NCI-H345 (cell line): ENCODE measurements at regions not wholly inside any gene's neighbourhood (a gene's known extent, or its start where the extent isn't known, plus 50 kb on each side); places are given as distances from the start of the nearest gene placed in this dataset.

ENCODE experiments used
- DNase-seq: peaks from one replicate; lab custom pipeline; 2025; lab: John Stamatoyannopoulos, UW

GRCh38 chr3:44021651-44022594 lies 219.8 kb upstream of the TOPAZ1 start:
- no peak for DNase-seq

DNA sequence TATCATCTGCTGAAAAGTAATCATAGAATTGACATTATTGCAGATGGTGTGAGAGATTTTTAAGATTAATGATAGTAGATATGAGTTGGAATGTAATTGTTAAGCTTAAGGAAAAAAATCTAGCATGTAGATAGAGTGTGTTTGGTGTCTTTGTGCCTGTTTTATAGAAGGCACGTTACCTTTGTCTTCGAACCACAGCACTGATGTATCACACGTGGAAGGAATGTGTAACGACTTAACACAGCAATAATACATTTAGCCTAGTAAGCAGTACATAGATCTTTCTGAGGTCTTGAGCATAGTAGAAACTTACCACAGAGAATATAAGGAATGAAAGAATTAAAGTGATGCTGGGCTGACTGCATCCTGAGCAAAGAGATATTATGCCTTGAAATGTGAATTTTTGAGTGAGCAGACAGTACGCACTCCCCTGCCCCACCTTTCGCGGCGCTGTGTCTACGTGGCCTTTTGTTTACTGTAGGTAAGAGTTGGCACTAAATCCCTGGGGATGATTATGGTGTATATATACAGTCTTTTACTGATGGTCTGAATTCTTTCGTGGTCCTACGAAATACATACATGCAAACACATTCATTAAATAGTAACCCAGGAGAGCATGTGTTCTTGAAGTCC lies 217.6 kb upstream of the TOPAZ1 start:
- DNase-seq = no peak

- no peak for DNase-seq
Measured at GRCh38 chr3:44026220-44026865, 215.3 kb upstream of the TOPAZ1 start.

DNA sequence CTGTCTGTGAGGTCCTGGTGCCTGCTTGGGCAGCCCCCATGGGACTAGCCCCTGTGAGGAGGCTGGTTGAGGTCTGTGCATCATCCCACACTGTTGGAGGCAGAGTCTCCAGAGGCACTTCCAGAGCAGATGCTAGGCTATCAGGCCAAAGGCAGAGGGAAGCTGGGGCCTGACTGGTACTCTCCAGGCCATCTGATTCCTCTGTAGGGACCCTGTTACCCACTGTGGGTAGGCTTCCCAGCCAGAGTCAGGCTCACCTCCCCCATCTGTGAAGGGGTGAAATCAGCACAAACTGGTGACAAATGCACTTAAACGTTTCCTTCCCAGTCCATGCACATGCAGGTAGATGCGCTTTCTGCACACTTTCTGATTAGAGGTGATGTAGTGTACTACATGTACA lies 212.6 kb upstream of the TOPAZ1 start:
- DNase-seq = no peak

DNA sequence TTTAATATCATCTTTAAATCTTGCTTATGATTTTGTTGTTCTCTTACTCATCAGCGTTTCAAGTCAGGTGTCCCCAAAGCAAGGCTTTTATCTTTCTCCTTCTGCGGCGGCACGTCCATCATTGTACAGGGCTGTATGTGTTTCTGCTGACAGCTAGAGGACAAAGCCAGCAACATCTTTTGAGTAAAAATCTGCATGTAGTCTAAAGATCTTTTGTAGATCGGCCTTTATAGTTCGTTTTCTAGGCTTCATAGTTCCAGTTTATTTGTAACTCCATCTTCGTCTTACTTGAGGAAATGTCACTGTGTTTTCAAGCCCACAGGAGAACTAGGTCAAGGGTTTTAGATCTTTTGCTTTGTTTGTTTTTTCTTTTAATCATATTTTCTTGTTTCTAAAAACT lies 211.4 kb upstream of the TOPAZ1 start:
- DNase-seq = no peak

DNA sequence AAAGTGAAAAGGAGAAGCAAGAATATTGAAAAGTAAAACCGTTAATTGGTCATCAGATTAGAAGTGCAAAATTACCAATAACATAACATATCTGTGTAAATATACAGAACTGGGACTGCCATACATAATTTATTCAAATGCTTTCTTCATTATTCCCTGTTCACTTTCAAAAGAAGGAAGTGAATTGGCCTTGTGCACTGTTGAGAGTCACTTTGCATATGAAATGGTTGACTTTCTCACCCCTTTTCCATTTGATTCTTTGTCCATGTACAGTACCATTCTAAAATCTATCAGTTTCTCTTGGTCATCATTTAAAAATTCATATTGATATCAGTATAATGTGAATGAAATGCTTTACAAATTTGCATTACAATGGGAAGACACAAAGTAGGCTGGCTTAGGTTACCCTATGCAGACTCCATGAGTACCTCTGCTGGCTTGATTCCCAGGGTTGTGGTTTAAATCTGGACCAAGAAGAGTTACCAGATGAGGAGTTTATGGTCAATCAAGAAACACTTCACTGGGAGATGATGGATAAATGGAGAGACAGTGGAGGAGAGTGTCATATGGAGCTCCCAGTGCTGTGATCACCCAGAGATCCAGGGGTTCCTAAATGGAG lies 210.9 kb upstream of the TOPAZ1 start:
- peak; percentile 11 for DNase-seq

GRCh38 chr3:44031387-44032380 lies 210.0 kb upstream of the TOPAZ1 start:
- no peak for DNase-seq

DNA sequence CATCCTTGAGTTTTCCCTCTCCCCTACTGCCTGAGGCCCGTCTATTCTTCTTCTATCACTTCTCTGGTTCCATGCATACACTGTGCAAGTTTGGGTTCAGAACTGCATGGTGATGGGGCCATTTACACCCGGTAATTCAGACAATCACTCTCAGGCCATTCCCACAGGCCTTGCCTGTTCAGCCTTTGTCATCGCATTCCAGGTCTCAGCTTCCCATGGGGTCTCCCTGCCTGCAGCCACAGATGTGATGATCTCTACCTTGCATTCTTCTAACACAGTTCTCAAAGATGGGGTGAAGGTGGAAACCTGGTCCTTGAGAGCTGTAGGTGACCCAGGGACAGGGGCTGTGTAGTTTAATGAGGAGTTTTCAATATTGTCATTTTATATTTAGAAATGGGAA lies 209.2 kb upstream of the TOPAZ1 start:
- no peak for DNase-seq

- DNase-seq = no peak
Measured at GRCh38 chr3:44033123-44033522, 208.6 kb upstream of the TOPAZ1 start.

- DNase-seq = no peak
Measured at GRCh38 chr3:44036850-44037249, 204.8 kb upstream of the TOPAZ1 start.

GRCh38 chr3:44039006-44039405 lies 202.7 kb upstream of the TOPAZ1 start:
- no peak for DNase-seq

DNA sequence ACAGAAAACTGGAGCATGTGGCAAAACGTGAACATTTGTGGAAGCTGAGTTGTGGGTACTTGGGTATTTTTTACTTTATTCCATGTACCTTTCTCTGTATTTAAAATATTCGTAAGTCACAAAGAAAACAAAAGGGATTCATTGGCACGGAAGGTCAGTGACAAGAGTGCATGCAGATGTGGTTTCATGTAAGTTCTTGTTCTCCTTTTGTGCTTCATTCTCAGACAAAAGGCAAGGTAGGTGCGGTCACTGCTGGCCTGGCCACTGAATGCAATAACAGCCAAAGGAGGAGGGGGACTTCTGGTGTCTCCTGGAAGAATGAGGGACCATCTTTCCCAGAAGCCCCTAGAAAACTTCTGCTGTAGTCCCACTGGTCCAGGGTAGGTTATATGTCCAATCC lies 200.0 kb upstream of the TOPAZ1 start:
- DNase-seq = no peak

DNA sequence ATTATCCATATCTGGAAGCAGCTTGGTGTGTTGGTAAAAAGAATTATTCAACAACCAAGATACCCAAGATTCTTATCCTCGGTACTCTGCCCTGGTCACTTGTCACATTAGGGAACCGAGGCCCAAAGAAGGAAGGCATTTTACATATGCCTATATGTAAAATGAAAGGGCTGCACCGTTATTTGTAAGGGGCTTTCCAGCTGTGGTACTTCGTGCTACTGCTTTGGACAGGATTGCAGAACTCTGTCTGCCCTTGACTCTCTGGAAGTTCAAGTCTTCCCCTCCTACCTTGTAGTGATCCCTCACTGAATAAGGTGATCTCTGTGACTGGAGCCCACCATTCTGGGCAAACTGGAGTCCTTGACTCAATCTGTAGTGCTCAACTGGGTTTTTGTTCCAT lies 198.9 kb upstream of the TOPAZ1 start:
- DNase-seq = no peak

GRCh38 chr3:44045476-44046275 lies 196.0 kb upstream of the TOPAZ1 start:
- peak; percentile 96 for DNase-seq

DNA sequence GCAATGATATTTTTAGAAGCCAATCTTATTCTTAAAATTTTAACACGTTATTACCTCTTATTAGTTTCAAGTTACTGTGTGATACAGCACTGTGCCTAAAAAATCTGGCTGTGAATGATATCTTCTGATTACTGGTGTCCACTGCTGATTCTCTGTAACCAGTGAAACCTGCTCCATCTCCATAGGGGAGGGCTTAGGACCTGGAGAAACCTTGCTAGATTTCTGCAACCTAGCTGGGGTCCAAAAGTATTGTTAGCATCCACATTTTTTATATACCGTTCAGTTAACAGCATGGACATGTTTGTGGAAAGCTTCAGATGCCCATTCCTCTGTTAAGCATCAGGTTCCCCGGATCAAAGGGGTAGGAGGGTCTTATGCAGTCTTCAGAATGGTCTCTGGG lies 193.9 kb upstream of the TOPAZ1 start:
- no peak for DNase-seq

- no peak for DNase-seq
Measured at GRCh38 chr3:44048196-44048924, 193.3 kb upstream of the TOPAZ1 start.

DNA sequence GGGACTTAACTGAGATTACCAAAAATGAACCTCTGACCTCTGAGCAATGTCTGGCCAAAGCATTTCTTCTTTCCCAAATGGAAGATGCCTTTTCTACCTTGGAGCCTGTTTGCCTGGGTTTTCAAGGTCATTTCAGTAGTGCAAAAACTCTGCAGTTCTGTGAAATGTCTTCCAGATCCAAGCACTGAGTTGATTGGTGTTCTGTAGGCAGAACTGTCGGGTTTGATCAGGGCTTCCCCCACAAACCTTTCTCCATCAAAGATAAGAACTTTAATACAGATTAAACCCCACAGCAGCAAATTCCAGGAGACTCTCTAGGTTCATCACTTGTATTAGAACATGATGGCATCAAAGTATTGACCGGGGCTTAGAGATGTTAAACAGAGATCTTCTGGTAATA lies 192.7 kb upstream of the TOPAZ1 start:
- no peak for DNase-seq

GRCh38 chr3:44050101-44050500 lies 191.6 kb upstream of the TOPAZ1 start:
- DNase-seq = no peak

GRCh38 chr3:44050867-44051266 lies 190.8 kb upstream of the TOPAZ1 start:
- no peak for DNase-seq

DNA sequence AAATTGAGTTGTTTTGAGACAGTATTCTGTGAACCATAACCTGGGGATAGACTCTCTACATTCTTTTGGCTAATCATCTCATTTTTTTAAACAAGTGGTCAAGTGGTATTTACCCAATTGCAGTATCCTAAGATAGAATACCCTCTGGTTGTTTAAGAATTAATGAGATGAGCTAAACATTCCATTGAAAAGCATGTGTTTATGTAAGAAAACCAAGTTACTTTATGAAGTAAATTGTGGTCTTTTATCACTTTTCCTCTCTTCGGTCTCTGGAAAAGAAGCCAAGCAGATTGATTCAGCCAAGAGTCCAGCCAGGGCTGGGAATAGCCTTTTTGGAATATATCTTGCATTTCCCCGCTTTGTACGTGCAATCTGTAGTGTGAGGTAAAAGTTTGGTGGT lies 185.7 kb upstream of the TOPAZ1 start:
- DNase-seq = no peak
